ENCODE measurements at regions not wholly inside any gene's neighbourhood (a gene's known extent, or its start where the extent isn't known, plus 50 kb on each side); places are given as distances from the start of the nearest gene placed in this dataset.

- no peak overlapping the region for H2AFZ ChIP-seq (ENCODE audit: insufficient read depth, low read depth, low read length, poor library complexity, severe bottlenecking)
- peaks cover 0 to 10% (median 4%) of the 10 kb centered on the region in 7 donors for H3K9me3 Mint-ChIP-seq
- no peak for DNase-seq
- no CpG with 5 or more reads among the region's 1 CpG for WGBS (ENCODE audit: insufficient coverage)
- H3K79me2 ChIP-seq (ENCODE audit: insufficient read depth, low read length), result no peaks in the 10 kb centered on the region
- H3K4me1 Mint-ChIP-seq, result no peaks in the 10 kb centered on the region
- no peak overlapping the region for H3K27ac ChIP-seq (ENCODE audit: low read depth in 1 of 2, low read length in 2 of 2)
- H3K4me2 ChIP-seq (replicated peaks; ENCODE audit: extremely low read depth, low read length, poor library complexity, severe bottlenecking), result no peak overlapping the region
- no peaks in the 10 kb centered on the region for H3K9me3 ChIP-seq (replicated peaks in 1 of 2; ENCODE audit: control insufficient read depth in 1 of 2, insufficient read depth in 1 of 2, low read length in 2 of 2)
- H3K4me3 Mint-ChIP-seq, result no peak overlapping the region
- no peaks in the 10 kb centered on the region for H3K36me3 ChIP-seq (replicated peaks in 1 of 2; ENCODE audit: control insufficient read depth in 1 of 2, insufficient read depth in 2 of 2, low read length in 2 of 2)
- TF ChIP-seq, protein P1, sequence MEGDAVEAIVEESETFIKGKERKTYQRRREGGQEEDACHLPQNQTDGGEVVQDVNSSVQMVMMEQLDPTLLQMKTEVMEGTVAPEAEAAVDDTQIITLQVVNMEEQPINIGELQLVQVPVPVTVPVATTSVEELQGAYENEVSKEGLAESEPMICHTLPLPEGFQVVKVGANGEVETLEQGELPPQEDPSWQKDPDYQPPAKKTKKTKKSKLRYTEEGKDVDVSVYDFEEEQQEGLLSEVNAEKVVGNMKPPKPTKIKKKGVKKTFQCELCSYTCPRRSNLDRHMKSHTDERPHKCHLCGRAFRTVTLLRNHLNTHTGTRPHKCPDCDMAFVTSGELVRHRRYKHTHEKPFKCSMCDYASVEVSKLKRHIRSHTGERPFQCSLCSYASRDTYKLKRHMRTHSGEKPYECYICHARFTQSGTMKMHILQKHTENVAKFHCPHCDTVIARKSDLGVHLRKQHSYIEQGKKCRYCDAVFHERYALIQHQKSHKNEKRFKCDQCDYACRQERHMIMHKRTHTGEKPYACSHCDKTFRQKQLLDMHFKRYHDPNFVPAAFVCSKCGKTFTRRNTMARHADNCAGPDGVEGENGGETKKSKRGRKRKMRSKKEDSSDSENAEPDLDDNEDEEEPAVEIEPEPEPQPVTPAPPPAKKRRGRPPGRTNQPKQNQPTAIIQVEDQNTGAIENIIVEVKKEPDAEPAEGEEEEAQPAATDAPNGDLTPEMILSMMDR (IDR thresholded peaks at IDR 0.05), result no peak
- intact Hi-C loops (cut with micrococcal nuclease), result no loop called here
- H3K9ac ChIP-seq (ENCODE audit: insufficient read depth, low read length, poor library complexity, severe bottlenecking), result no peak overlapping the region
- H3K27ac Mint-ChIP-seq, result no peak overlapping the region
- H3K27me3 Mint-ChIP-seq (ENCODE audit: low read depth in 3 of 3), result no peaks in the 10 kb centered on the region
- no peaks in the 10 kb centered on the region for H4K20me1 ChIP-seq (ENCODE audit: insufficient read depth, low read length)
- no peaks in the 10 kb centered on the region for H3K4me1 ChIP-seq (ENCODE audit: control insufficient read depth in 1 of 2, insufficient read depth in 2 of 2, low read length in 2 of 2)
- H3K4me3 ChIP-seq (replicated peaks in 1 of 3; ENCODE audit: low read depth in 2 of 3, low read length in 3 of 3), result no peak overlapping the region
- no peaks in the 10 kb centered on the region for H3K36me3 Mint-ChIP-seq
- no peaks in the 10 kb centered on the region for H3K27me3 ChIP-seq (ENCODE audit: control insufficient read depth in 2 of 2, insufficient read depth in 2 of 2, low read length in 2 of 2)
These were observed 269.4 kb upstream of the SMIM31 start for GRCh38 chr4:164484551-164484950.

- no peaks in the 10 kb centered on the region for H4K20me1 ChIP-seq (ENCODE audit: insufficient read depth, low read length)
- H3K27ac ChIP-seq (ENCODE audit: low read depth in 1 of 2, low read length in 2 of 2), result no peak overlapping the region
- no peaks in the 10 kb centered on the region for H3K9me3 ChIP-seq (replicated peaks in 1 of 2; ENCODE audit: control insufficient read depth in 1 of 2, insufficient read depth in 1 of 2, low read length in 2 of 2)
- no peak for DNase-seq
- no peaks in the 10 kb centered on the region for H3K79me2 ChIP-seq (ENCODE audit: insufficient read depth, low read length)
- Mint-ChIP-seq H3K27me3 (ENCODE audit: low read depth in 3 of 3) (no peaks in the 10 kb centered on the region), H3K36me3 (no peaks in the 10 kb centered on the region), H3K27ac (no peak overlapping the region), H3K9me3 (peaks cover 0 to 9% (median 1%) of the 10 kb centered on the region in 7 donors), H3K4me1 (no peaks in the 10 kb centered on the region), H3K4me3 (no peak overlapping the region)
- H3K36me3 ChIP-seq (replicated peaks in 1 of 2; ENCODE audit: control insufficient read depth in 1 of 2, insufficient read depth in 2 of 2, low read length in 2 of 2), result no peaks in the 10 kb centered on the region
- no CpG with 5 or more reads among the region's 1 CpG for WGBS (ENCODE audit: insufficient coverage)
- no peaks in the 10 kb centered on the region for H3K27me3 ChIP-seq (ENCODE audit: control insufficient read depth in 2 of 2, insufficient read depth in 2 of 2, low read length in 2 of 2)
- TF ChIP-seq, protein P1 (IDR thresholded peaks at IDR 0.05), result no peak
- H3K4me1 ChIP-seq (ENCODE audit: control insufficient read depth in 1 of 2, insufficient read depth in 2 of 2, low read length in 2 of 2), result no peaks in the 10 kb centered on the region
- no peak overlapping the region for H3K9ac ChIP-seq (ENCODE audit: insufficient read depth, low read length, poor library complexity, severe bottlenecking)
- no peak overlapping the region for H3K4me2 ChIP-seq (replicated peaks; ENCODE audit: extremely low read depth, low read length, poor library complexity, severe bottlenecking)
- intact Hi-C loops (cut with micrococcal nuclease), result no loop called here
- H2AFZ ChIP-seq (ENCODE audit: insufficient read depth, low read depth, low read length, poor library complexity, severe bottlenecking), result no peak overlapping the region
- no peak overlapping the region for H3K4me3 ChIP-seq (replicated peaks in 1 of 3; ENCODE audit: low read depth in 2 of 3, low read length in 3 of 3)
These were observed 268.8 kb upstream of the SMIM31 start for GRCh38 chr4:164485136-164485535.

All from CD14-positive monocyte (primary cell).